GM18907 (cell line): ENCODE measurements at regions not wholly inside any gene's neighbourhood (a gene's known extent, or its start where the extent isn't known, plus 50 kb on each side); places are given as distances from the start of the nearest gene placed in this dataset.
"Not testable (repeated sequence)": the region's sequence is repeated elsewhere in the genome, so short reads cannot be mapped to it uniquely, and the experiment has no call there.

Experiments
- ATAC-seq: cut with Tn5 transposase; IDR thresholded peaks from one replicate; pipeline ENCODE4 v1.9.1; 2021; ENCODE audit warnings: mild to moderate bottlenecking, moderate library complexity; ENCODE audit not compliant: unreplicated experiment

DNA sequence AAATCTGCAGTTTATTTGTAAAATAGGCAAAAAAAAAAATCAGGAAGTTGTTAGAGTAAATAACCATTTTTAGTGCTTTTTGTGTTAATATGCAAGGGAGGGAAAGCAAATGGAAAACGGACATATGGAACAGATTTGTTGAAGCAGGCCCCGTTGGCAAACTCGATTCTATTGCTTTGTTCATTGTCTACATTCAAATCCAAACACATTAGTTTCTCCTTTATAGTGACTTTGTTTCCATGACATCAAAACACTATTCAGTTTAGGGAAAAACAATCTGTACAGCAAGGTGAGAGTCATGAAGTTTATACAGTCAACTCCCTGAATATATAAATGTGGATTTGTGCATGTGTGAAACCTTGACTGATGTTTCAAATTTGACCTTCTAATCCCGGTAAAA lies 142.2 kb downstream of the FAM47A start:
- ATAC-seq: no peak

DNA sequence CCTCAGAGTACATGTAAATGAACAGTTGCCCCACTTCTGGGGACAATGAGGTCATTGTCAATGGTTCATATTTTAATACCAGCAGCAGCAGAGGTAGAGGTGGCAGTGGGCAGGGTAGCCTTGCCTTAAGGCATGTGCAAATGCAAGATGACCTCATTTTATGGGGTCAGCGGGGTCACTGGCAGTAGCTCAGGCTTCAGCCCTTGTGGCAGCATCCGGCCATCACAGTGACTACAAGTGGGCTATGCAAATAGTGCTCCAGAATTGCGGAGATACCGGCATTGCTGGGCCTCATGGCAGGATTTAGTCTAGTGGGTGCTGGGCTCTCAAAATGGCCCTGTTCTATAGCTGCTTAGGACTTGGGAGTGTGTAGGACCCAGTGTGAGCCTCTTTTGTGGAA lies 144.7 kb downstream of the FAM47A start:
- no peak for ATAC-seq

DNA sequence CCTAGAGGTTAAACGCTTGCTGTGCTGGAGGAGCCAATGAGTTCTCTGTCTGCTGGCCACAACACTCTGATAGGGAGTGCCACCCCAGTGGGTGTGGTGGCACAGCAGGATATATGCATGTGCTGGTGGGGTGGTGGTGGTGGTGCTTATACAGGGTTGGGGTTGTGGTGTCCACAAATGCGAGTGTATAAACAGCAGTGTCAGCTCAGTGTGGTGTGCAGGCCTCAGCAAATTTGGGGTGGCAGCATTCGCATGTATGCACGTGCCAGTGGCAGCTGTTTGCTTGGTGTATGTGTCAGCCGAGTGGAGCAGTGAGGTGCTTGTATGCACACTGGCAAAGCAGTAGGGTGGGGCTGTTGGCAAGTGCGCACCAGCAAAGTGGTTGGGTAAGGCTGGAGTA lies 157.4 kb downstream of the FAM47A start:
- no peak for ATAC-seq

GRCh38 chrX:33970028-33970967 lies 161.8 kb downstream of the FAM47A start:
- ATAC-seq: no peak

- ATAC-seq: no peak
Measured at GRCh38 chrX:33969105-33969504, 163.0 kb downstream of the FAM47A start.

GRCh38 chrX:33968611-33969010 lies 163.5 kb downstream of the FAM47A start:
- ATAC-seq: no peak

DNA sequence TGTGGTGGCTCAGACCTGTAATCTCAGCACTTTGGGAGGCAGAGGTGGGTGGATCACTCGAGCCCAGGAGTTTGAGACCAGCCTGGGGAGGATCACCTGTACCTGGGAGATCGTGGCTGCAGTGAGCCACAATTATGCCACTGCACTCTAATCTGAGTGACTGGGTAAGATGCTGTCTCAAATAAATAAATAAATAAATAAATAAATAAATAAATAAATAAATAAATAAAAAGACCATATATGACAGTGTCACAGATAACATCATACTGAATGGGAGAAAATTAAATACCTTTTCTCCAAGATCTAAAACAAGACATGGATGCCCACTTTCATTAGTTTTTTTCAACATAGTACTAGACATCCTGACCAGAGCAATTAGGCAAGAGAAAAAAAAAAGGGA lies 182.8 kb downstream of the FAM47A start:
- no peak for ATAC-seq

GRCh38 chrX:33926249-33926648 lies 205.9 kb downstream of the FAM47A start:
- ATAC-seq: not testable (repeated sequence)

DNA sequence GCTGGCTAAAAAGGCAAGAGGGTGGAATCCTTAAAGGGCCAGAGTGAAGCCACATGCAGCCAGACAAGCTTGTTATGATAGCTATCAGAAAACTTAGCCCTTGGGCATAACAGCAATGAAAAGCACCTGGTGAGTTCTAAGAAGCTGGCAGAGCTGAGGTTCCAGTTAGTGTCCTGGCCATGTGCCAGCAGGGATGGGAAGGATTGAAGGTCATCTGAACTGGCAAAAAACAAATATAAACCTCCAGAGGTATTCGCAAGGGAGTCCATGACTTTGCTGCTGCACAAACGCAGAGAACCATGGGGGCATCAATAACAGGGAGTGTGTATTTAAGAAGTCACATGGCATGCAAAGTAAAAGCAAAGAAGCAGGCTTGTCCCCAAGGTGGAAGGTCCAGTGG lies 208.9 kb downstream of the FAM47A start:
- ATAC-seq: no peak

- no peak for ATAC-seq
Measured at GRCh38 chrX:33909836-33910235, 222.3 kb downstream of the FAM47A start.

DNA sequence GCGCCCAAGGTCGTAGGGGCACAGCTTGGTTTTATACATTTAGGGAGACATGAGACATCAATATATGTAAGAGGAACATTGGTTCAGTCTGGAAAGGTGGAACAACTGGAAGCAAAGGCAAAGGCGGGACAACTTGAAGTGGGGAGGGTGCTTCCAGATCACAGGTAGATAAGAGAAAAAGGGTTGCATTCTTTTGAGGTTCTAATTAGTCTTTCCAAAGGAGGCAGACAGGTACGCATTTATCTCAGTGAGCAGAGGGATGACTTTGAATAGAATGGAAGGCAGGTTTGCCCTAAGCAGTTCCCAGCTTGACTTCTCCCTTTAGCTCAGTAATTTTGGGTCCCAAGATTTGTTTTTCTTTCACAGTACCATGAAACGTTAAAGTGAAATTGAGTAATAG lies 223.2 kb downstream of the FAM47A start:
- ATAC-seq: no peak

DNA sequence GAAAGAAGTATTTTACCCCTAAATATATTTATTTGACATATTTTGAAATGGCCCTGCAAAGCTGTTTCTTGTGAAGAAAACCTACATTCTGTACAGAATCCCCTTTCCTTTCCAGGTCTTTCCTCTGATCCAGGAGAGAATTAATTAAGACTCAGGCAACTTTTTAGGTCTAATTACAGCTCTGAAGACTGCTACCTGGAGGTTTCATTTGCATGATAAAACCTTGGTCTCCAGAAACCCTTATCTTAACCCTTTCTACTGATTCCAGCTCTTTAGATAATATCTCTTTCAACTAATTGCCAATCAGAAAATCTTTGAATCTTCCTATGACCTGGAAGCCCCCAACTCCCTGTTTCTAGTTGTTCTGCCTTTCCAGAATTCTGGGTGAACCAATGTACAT lies 224.0 kb downstream of the FAM47A start:
- no peak for ATAC-seq

DNA sequence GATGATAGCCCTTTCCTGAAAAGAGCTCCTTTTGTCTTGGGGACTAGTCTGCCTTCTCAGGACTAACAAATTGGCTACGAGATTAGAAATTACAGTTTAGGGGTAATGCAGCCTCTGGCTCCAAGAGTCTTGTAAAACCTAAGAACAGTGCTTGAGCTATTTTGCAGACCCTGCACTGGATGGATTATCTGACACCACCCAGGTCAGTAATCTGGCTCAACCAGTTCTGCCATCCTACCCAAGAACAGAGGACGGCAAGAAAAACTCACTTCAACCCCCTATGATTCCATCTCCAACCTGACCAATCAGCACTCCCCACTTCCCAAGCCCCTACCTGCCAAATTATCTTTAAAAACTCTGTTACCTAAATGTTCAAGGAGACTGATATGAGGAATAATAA lies 225.1 kb downstream of the FAM47A start:
- no peak for ATAC-seq

DNA sequence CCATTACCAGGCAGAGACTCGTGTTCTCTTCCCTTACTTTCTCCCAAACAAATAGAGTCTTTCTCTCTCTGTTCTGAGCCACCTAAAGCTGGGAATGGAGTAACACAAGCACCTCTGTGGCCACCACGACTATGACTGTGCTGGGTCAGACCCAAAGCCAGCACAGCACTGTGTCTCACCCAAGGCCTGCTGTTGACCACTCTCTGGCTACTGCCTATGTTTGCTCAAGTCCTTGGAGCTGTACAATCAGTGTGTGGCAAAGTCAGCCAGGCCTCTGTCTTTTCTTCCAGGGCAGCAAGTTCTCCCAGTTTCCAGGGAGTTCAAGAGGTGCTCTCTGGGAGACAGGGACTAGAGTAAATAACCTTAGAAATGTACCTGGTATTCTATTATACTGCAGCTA lies 239.4 kb downstream of the FAM47A start:
- no peak for ATAC-seq

DNA sequence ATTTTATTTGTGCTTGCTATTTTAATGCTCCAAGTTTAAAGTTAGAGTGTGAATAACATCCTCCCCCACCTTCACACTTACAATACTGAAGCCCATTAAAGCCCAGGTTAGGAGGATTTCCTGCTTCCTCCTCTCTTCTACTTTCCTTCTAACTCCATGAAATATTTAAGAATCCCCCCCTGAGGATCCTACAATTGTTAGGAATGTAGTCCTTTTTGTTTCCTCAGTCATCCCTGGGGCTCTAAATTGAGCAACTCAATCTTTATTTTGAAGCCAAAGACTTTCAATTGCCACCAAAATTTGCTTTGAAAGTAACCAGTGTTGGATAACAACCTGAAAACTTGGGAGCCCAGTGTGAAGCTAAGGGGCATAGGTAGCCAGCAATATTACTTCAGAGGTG lies 276.9 kb downstream of the FAM47A start:
- ATAC-seq: no peak

DNA sequence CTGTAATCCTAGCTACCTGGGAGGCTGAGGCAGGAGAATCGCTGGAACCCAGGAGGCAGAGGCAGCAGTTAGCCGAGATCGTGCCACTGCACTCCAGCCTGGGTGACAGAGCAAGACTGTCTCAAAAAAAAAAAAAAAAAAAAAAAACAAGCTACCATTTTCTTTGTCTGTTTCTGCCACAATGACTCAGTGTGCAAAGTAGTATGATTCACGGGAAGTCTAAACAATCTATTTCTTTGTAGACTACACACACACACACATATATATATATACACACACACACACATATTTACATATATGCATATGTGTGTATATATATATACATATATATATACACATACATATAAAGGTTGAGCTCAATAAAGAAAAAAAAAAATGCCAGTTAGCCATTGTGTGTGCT lies 280.0 kb downstream of the FAM47A start:
- ATAC-seq: not testable (repeated sequence)

DNA sequence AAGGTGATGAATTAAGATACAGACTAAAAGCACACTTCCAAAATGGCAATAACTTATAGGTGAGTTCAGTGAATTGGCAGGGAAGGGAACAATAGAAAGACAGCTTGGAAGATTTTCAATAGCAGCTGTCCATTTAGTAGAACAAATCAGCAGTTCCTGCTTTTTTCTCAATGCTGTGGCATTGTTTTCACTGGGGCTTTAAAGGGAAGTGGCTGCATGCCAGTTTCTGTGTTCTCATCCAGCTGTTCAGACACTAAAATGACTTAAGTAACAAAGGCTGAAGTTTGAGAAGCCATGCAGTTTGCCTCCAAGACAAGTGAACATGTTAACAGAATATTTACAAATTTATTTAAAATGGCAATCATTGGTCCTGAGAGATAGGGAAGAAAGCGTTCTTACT lies 291.9 kb downstream of the FAM47A start:
- no peak for ATAC-seq

GRCh38 chrX:33831211-33831610 lies 300.9 kb downstream of the FAM47A start:
- no peak for ATAC-seq

GRCh38 chrX:33817266-33817665 lies 314.8 kb downstream of the FAM47A start:
- no peak for ATAC-seq

DNA sequence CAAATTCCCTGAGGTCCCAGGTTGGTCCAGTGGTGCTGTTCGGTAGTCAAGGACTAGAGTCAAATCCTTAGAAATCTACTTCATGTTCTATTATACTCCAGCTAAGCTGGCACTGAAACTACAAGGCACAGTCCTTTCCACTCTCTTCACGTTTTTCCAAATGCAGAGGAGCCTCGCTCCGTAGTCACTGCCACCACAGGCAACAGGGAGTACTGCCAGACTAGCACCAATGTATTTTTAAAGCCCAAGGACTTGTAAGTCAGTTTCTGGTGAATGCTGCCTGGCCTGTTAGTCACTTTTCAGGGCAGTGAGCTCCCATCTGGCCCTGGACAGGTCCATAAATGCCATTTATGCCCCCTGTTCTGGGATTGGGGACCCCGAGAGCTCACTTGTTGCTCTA lies 323.5 kb downstream of the FAM47A start:
- no peak for ATAC-seq

DNA sequence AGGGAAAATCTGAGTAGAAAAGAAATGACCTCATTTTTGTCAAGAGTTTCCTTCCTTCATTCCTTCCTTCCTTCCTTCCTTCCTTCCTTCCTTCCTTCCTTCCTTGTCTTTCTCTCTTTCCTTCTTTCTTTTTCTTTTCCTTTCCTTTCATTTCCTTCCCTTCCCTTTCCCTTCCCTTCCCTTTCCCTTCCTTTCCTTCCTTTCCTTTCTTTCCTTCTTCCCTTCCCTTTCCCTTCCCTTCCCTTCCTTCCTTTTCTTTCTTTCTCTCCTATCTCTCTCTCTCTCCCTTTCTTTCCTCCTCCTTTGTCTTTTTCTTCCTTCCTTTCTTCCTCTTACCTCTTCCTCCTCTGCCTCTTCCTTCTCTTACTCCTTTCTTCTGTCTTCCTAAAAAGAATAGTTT lies 347.6 kb downstream of the FAM47A start:
- no peak for ATAC-seq

DNA sequence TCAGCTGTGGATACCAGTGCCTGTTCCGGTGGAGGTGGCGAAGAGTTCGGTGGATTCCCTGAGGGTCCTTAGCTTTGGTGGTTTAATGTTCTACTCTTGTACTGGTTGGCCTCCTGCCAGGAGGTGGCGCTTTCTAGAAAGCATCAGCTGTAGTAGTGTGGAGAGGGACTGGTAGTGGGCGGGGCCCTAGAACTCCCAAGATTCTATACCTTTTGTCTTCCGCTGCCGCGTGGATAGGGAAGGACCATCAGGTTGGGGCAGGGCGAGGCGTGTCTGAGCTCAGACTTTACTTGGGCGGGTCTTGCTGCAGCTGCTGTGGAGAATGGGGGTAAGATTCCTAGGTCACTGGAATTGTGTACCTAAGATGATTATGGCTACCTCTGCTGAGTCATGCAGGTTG lies 390.3 kb downstream of the FAM47A start:
- no peak for ATAC-seq

DNA sequence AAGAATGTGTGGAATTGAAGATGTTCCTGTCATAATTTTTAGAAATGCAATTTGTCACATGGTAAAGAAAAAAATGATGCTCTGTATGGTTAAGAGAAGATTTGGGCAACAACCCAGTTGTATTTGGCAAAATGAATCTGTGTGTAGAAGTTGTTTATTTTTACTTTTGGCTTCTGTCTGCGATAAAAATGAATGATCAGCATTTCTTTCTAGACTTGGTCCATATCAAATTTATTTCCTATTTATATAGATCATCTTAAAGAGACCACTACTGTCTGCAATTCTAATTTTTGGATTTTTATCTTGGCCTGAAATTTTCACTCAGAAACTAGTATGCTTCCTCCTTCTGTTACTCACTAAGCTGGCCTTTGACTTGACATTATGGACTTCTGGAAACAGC lies 396.9 kb downstream of the FAM47A start:
- ATAC-seq: no peak
